ENCODE measurements at regions not wholly inside any gene's neighbourhood (a gene's known extent, or its start where the extent isn't known, plus 50 kb on each side); places are given as distances from the start of the nearest gene placed in this dataset.

GRCh38 chr4:138305050-138305449, 62.9 kb upstream of the SLC7A11 start:
- H3K9me3 Mint-ChIP-seq (ENCODE audit: insufficient read depth) = no peaks in the 10 kb centered on the region
- no peak for ATAC-seq
- no peaks in the 10 kb centered on the region for H3K36me3 Mint-ChIP-seq (ENCODE audit: low read depth)
- H3K27ac Mint-ChIP-seq = no peak overlapping the region
- no peak overlapping the region for H3K4me3 Mint-ChIP-seq
- ChIA-PET POLR2A (no interaction called here), CTCF (no interaction called here)
- H3K27me3 Mint-ChIP-seq (ENCODE audit: low read depth) = no peaks in the 10 kb centered on the region
- no peak for DNase-seq
- no peaks in the 10 kb centered on the region for H3K4me1 Mint-ChIP-seq (ENCODE audit: low read depth)

- no peaks in the 10 kb centered on the region for H3K27me3 Mint-ChIP-seq (ENCODE audit: low read depth)
- ChIA-PET CTCF (no interaction called here), POLR2A (no interaction called here)
- DNase-seq (no peak), ATAC-seq (no peak)
- no peaks in the 10 kb centered on the region for H3K9me3 Mint-ChIP-seq (ENCODE audit: insufficient read depth)
- H3K27ac Mint-ChIP-seq = no peak overlapping the region
- no peak overlapping the region for H3K4me3 Mint-ChIP-seq
- H3K4me1 Mint-ChIP-seq (ENCODE audit: low read depth) = no peaks in the 10 kb centered on the region
- no peaks in the 10 kb centered on the region for H3K36me3 Mint-ChIP-seq (ENCODE audit: low read depth)
These were observed 59.4 kb upstream of the SLC7A11 start for GRCh38 chr4:138301536-138301935.

GRCh38 chr4:138300616-138301015, 58.5 kb upstream of the SLC7A11 start:
- Mint-ChIP-seq H3K9me3 (ENCODE audit: insufficient read depth) (no peaks in the 10 kb centered on the region), H3K4me3 (no peak overlapping the region), H3K36me3 (ENCODE audit: low read depth) (no peaks in the 10 kb centered on the region), H3K4me1 (ENCODE audit: low read depth) (no peaks in the 10 kb centered on the region), H3K27ac (no peak overlapping the region), H3K27me3 (ENCODE audit: low read depth) (no peaks in the 10 kb centered on the region)
- ATAC-seq = no peak
- ChIA-PET CTCF (no interaction called here), POLR2A (no interaction called here)
- no peak for DNase-seq

- ATAC-seq (no peak), DNase-seq (no peak)
- POLR2A ChIA-PET = no interaction called here
- H3K4me3 Mint-ChIP-seq = no peak overlapping the region
- H3K27me3 Mint-ChIP-seq (ENCODE audit: low read depth) = peaks cover 3% of the 10 kb centered on the region
- no peaks in the 10 kb centered on the region for H3K9me3 Mint-ChIP-seq (ENCODE audit: insufficient read depth)
- CTCF ChIA-PET = no interaction called here
- no peak overlapping the region for H3K27ac Mint-ChIP-seq
- H3K36me3 Mint-ChIP-seq (ENCODE audit: low read depth) = no peaks in the 10 kb centered on the region
- no peaks in the 10 kb centered on the region for H3K4me1 Mint-ChIP-seq (ENCODE audit: low read depth)
These were observed 57.7 kb upstream of the SLC7A11 start for GRCh38 chr4:138299881-138300280.

- no peaks in the 10 kb centered on the region for H3K9me3 Mint-ChIP-seq (ENCODE audit: insufficient read depth)
These were observed 56.7 kb upstream of the SLC7A11 start for GRCh38 chr4:138298866-138299265.

GRCh38 chr4:138298431-138298830, 56.3 kb upstream of the SLC7A11 start:
- no peak for ATAC-seq
- Mint-ChIP-seq H3K36me3 (ENCODE audit: low read depth) (no peaks in the 10 kb centered on the region), H3K4me1 (ENCODE audit: low read depth) (no peaks in the 10 kb centered on the region), H3K27ac (no peak overlapping the region), H3K4me3 (no peak overlapping the region), H3K27me3 (ENCODE audit: low read depth) (peaks cover 3% of the 10 kb centered on the region), H3K9me3 (ENCODE audit: insufficient read depth) (no peaks in the 10 kb centered on the region)
- DNase-seq = no peak
- ChIA-PET POLR2A (no interaction called here), CTCF (no interaction called here)

More at GRCh38 chr4:138298866-138299265, 56.7 kb upstream of the SLC7A11 start:
- no peak overlapping the region for H3K27ac Mint-ChIP-seq
- no peak overlapping the region for H3K4me3 Mint-ChIP-seq
- peaks cover 3% of the 10 kb centered on the region for H3K27me3 Mint-ChIP-seq (ENCODE audit: low read depth)
- no peaks in the 10 kb centered on the region for H3K36me3 Mint-ChIP-seq (ENCODE audit: low read depth)
- H3K4me1 Mint-ChIP-seq (ENCODE audit: low read depth) = no peaks in the 10 kb centered on the region
- DNase-seq (no peak), ATAC-seq (no peak)
- CTCF ChIA-PET = no interaction called here
- POLR2A ChIA-PET = no interaction called here

- POLR2A ChIA-PET = no interaction called here
- Mint-ChIP-seq H3K27me3 (ENCODE audit: low read depth) (peaks cover 3% of the 10 kb centered on the region), H3K4me3 (no peak overlapping the region), H3K27ac (no peak overlapping the region), H3K4me1 (ENCODE audit: low read depth) (no peaks in the 10 kb centered on the region), H3K36me3 (ENCODE audit: low read depth) (no peaks in the 10 kb centered on the region), H3K9me3 (ENCODE audit: insufficient read depth) (no peaks in the 10 kb centered on the region)
- CTCF ChIA-PET = no interaction called here
- DNase-seq (no peak), ATAC-seq (no peak)
These were observed 55.7 kb upstream of the SLC7A11 start for GRCh38 chr4:138297743-138298405.

GRCh38 chr4:138292321-138292720, 50.2 kb upstream of the SLC7A11 start:
- no peak overlapping the region for H3K4me3 Mint-ChIP-seq
- H3K27ac Mint-ChIP-seq = no peak overlapping the region
- DNase-seq = no peak
- ChIA-PET POLR2A (no interaction called here), CTCF (no interaction called here)
- H3K36me3 Mint-ChIP-seq (ENCODE audit: low read depth) = no peaks in the 10 kb centered on the region
- H3K4me1 Mint-ChIP-seq (ENCODE audit: low read depth) = no peaks in the 10 kb centered on the region
- no peak for ATAC-seq
- peaks cover 3% of the 10 kb centered on the region for H3K27me3 Mint-ChIP-seq (ENCODE audit: low read depth)
- H3K9me3 Mint-ChIP-seq (ENCODE audit: insufficient read depth) = no peaks in the 10 kb centered on the region

Data from activated CD8-positive, alpha-beta T cell treated with anti-CD3 and anti-CD28 coated beads, Interleukin-2, amount 10 ng/mL, durations not matched to agents 7 days and 5 days (primary cell).